ENCODE measurements at regions not wholly inside any gene's neighbourhood (a gene's known extent, or its start where the extent isn't known, plus 50 kb on each side); places are given as distances from the start of the nearest gene placed in this dataset.

DNA sequence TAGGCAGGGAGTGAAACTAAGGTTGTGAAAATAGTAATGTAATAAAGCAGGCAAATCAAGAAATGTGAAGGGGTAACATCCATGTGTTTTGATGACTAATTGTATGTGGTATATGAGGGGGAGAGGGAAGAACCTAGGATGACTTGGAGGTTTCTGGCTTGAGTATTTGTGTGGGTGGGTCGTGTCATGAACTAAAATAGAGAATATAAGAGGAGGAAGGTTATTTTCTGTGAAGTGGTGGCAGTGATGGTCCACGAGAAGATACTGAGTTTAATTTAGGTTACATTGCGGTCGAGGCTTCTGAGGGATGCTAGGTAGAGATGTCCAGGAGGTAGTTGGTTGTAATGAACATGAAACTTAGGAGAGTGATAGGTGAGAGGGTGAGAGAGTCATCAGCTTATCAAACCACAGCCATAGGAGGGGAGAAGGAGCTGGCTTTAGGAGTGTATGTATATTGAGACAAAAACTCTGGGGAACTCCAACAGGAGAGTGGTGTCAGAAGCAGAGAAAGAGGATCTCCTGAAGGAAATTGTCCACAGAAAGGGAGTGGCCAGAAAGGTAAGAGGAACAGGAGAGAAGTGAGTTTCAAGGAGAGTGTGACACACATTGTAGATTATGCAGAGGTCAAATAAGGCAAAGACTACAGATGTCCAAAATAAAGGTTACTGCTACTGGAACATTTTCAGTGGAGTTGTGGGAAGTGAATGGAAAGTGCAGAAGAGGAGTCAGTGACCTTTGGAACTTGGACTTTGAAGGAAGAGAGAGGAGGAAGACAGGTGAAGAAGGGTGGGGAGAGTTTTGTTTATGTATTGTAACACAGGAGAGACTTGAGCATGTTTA lies 89.0 kb upstream of the MACF1 start:
- H3K4me3 ChIP-seq: no peak overlapping the region
- peak overlapping the region in 3 of 4 donors; percentile 10 to 97 (median 56) for H3K27ac ChIP-seq
- H3K27me3 ChIP-seq: no peaks in the 10 kb centered on the region
- no peaks in the 10 kb centered on the region for H3K9me3 ChIP-seq
- WGBS, 2 donors: 71 to 84% methylated on average over 4 of the region's 4 CpGs
- TF ChIP-seq EP300 (IDR thresholded peaks at IDR 0.05) (no peak), POLR2AphosphoS5 (IDR thresholded peaks at IDR 0.05) (no peak), POLR2A (IDR thresholded peaks at IDR 0.05) (no peak)
- TF ChIP-seq, protein P1, sequence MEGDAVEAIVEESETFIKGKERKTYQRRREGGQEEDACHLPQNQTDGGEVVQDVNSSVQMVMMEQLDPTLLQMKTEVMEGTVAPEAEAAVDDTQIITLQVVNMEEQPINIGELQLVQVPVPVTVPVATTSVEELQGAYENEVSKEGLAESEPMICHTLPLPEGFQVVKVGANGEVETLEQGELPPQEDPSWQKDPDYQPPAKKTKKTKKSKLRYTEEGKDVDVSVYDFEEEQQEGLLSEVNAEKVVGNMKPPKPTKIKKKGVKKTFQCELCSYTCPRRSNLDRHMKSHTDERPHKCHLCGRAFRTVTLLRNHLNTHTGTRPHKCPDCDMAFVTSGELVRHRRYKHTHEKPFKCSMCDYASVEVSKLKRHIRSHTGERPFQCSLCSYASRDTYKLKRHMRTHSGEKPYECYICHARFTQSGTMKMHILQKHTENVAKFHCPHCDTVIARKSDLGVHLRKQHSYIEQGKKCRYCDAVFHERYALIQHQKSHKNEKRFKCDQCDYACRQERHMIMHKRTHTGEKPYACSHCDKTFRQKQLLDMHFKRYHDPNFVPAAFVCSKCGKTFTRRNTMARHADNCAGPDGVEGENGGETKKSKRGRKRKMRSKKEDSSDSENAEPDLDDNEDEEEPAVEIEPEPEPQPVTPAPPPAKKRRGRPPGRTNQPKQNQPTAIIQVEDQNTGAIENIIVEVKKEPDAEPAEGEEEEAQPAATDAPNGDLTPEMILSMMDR (IDR thresholded peaks at IDR 0.05): no peak
- DNase-seq: no peak
- intact Hi-C loops (cut with DNase I): no loop called here
- peaks cover 0 to 82% (median 75%) of the 10 kb centered on the region in 4 donors for H3K4me1 ChIP-seq
- H3K36me3 ChIP-seq: no peaks in the 10 kb centered on the region

DNA sequence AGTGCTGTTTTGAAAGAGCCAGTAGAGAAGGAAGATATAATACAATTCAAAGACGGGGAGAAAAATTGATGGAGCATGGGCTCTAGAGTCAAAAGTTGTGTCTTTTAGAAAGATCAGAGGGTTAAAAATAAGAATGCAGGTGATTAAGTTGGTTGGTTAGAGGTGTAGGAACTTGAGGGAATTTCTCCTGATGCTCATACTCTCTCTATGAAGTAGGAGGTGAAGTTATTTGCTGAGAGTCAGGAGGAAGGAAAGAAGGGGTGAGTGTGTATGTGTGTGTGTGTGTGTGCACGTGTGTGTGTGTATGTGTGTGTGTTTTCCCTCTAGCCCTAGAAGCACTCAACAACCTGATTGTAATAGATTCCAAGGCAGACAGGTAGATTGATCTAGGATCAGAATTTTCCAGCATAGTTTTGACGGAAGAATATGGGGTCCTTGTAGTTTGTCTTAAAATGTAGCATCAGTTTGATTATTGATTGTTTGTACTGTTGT lies 88.3 kb upstream of the MACF1 start:
- 43 to 69% methylated on average over 3 of the region's 3 CpGs for WGBS, 2 donors
- no peaks in the 10 kb centered on the region for H3K36me3 ChIP-seq
- peak overlapping the region in 3 of 4 donors; percentile 10 to 97 (median 56) for H3K27ac ChIP-seq
- no peaks in the 10 kb centered on the region for H3K27me3 ChIP-seq
- H3K9me3 ChIP-seq: no peaks in the 10 kb centered on the region
- peaks cover 0 to 75% (median 68%) of the 10 kb centered on the region in 4 donors for H3K4me1 ChIP-seq
- TF ChIP-seq POLR2AphosphoS5 (IDR thresholded peaks at IDR 0.05) (no peak), EP300 (IDR thresholded peaks at IDR 0.05) (no peak), POLR2A (IDR thresholded peaks at IDR 0.05) (no peak)
- TF ChIP-seq, protein P1 (IDR thresholded peaks at IDR 0.05): no peak
- no peak for DNase-seq
- no peak overlapping the region for H3K4me3 ChIP-seq
- intact Hi-C loops (cut with DNase I): no loop called here

DNA sequence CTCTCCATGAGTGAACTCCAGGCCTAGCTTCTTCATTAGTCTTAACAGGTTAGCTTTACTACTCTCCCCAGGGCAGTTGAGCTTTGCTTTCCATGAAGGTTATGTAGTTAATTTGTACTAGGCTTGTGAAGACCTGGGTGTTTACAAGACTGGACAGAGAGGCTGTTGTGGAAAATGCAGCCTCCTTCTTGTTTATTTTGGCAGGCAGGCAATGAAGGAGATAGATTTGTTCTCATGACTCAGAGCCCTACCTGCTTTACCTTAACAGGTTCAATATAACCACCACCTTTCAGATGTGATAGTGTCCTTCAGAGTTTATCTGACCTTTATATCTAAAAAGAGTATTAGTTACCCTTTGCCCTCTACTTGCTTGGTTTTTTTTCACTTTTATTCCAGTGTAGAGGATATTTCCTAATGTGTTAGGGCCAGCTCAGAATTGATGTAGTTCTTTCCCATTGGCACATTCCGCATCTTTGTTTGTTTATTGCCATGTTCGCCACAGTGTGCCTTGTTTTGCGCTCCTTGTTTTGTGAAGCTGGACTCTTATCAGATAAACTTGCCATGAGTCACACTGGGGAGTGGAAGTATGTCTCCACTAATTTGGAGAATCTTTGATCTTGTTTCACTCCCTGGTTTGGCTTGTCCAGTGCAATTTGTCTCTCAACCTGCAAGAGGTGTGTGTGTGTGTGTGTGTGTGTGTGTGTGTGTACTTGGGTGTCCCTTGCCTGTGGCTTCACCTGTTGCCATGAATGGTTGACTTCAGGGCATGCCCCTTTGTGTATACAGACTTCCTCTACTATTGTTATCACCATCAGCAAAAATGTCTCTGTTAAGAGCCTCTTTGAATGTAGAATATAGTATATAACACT lies 87.4 kb upstream of the MACF1 start:
- Histone ChIP-seq H3K4me3 (no peak overlapping the region), H3K9me3 (no peaks in the 10 kb centered on the region), H3K4me1 (peaks cover 0 to 71% (median 62%) of the 10 kb centered on the region in 4 donors), H3K27me3 (no peaks in the 10 kb centered on the region), H3K36me3 (no peaks in the 10 kb centered on the region), H3K27ac (peak overlapping the region; percentile 10 to 97 (median 48))
- 46 to 68% methylated on average over 3 of the region's 3 CpGs for WGBS, 2 donors
- no peak for TF ChIP-seq EP300 (IDR thresholded peaks at IDR 0.05)
- TF ChIP-seq POLR2A (IDR thresholded peaks at IDR 0.05): no peak
- TF ChIP-seq, protein P1 (IDR thresholded peaks at IDR 0.05): no peak
- TF ChIP-seq POLR2AphosphoS5 (IDR thresholded peaks at IDR 0.05): no peak
- DNase-seq: no peak
- intact Hi-C loops (cut with DNase I): no loop called here

DNA sequence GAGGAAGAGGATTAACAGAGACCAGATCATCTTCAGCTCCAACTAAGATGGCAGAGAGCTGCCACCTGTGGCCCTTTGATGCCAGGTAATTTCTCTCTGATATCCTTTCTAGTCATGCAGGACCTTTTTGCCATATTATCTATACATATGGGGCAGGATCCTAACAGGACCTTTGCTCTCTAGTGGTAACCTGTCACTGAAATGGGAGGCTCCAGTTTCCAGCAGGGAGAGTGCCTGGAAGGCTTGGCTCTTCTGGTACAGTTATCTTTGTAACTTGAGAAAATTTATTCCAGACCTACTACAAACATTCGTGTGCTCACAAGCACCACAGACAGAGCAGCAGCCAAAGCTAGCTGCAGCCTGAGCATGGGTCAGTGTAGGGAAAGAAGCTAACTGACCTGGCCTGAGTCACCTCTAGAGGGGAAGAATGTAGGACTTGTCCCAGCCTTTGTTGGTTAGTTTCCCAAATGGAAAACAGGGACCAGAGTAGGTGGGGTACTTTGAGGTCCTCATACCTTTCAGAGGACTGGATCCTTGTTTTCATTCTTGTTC lies 86.5 kb upstream of the MACF1 start:
- Histone ChIP-seq H3K4me1 (peaks cover 0 to 63% (median 53%) of the 10 kb centered on the region in 4 donors), H3K9me3 (no peaks in the 10 kb centered on the region), H3K27me3 (no peaks in the 10 kb centered on the region), H3K4me3 (no peak overlapping the region), H3K36me3 (peaks cover 0 to 7% (median 0%) of the 10 kb centered on the region in 4 donors), H3K27ac (peak overlapping the region; percentile 37 to 97 (median 48))
- intact Hi-C loops (cut with DNase I): no loop called here
- no peak for DNase-seq
- 18 to 55% methylated on average over 1 of the region's 1 CpG for WGBS, 2 donors
- TF ChIP-seq, protein P1 (IDR thresholded peaks at IDR 0.05): no peak
- TF ChIP-seq EP300 (IDR thresholded peaks at IDR 0.05) (no peak), POLR2A (IDR thresholded peaks at IDR 0.05) (no peak), POLR2AphosphoS5 (IDR thresholded peaks at IDR 0.05) (no peak)

Data from sigmoid colon (tissue), 6 donors.